SJSA1 (cell line): ENCODE measurements at regions not wholly inside any gene's neighbourhood (a gene's known extent, or its start where the extent isn't known, plus 50 kb on each side); places are given as distances from the start of the nearest gene placed in this dataset.
"Not testable (repeated sequence)": the region's sequence is repeated elsewhere in the genome, so short reads cannot be mapped to it uniquely, and the experiment has no call there.

Source experiments
- DNase-seq, 2 experiments: peaks; one replicate each; pipeline ENCODE4 v3.0.0-alpha.2; 2015 to 2020; ENCODE audit warnings: low spot score in 2 of 2, low read depth in 1 of 2
- H3K27ac ChIP-seq: fragments of 250-450 bp; sonication (Bioruptor Pico); 2 replicates; pipeline ENCODE4 v1.5.1; 2020; ENCODE audit warnings: mild to moderate bottlenecking, moderate library complexity
- H3K27me3 ChIP-seq: fragments of 250-450 bp; sonication (Bioruptor Pico); replicated peaks from 2 replicates; pipeline ENCODE4 v1.5.1; 2020; ENCODE audit warnings: mild to moderate bottlenecking, moderate library complexity
- H3K36me3 ChIP-seq: fragments of 250-450 bp; sonication (Bioruptor Pico); 2 replicates; pipeline ENCODE4 v1.5.1; 2020; ENCODE audit warnings: mild to moderate bottlenecking
- H3K4me1 ChIP-seq: fragments of 250-450 bp; sonication (Bioruptor Pico); replicated peaks from 2 replicates; pipeline ENCODE4 v1.6.1; 2021; ENCODE audit warnings: mild to moderate bottlenecking
- H3K4me3 ChIP-seq: fragments of 250-450 bp; sonication (Bioruptor Pico); 2 replicates; pipeline ENCODE4 v1.5.1; 2020; ENCODE audit warnings: mild to moderate bottlenecking
- H3K9me3 ChIP-seq: fragments of 250-450 bp; sonication (Bioruptor Pico); replicated peaks from 2 replicates; pipeline ENCODE4 v1.5.1; 2020; ENCODE audit warnings: mild to moderate bottlenecking

- Histone ChIP-seq H3K27ac (no peak overlapping the region), H3K9me3 (no peaks in the 10 kb centered on the region), H3K27me3 (no peaks in the 10 kb centered on the region), H3K36me3 (no peaks in the 10 kb centered on the region), H3K4me1 (no peaks in the 10 kb centered on the region), H3K4me3 (no peak overlapping the region)
- DNase-seq = no peak
Measured at GRCh38 chr10:23897861-23898260, 311.1 kb upstream of the KIAA1217 start.

DNA sequence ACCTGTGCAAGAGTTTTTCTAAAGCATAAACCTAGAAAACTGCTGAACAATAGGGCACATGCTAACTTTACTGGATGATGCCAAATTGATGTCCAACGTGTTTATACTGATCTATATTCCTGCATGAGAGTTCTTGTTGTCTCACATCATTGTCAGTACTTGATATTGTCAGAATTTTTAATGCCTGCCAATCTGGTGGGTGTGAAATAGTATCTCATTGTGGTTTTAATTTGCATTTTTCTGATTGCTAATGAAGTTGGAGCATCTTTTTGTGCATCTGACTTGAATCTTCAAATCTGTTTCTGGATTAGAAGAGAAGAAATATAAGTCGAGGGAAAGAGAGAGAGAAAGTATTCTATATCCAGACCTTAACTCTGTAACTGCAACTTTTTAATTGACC is 309.8 kb upstream of the KIAA1217 start:
- Histone ChIP-seq H3K4me3 (no peak overlapping the region), H3K27ac (no peak overlapping the region), H3K9me3 (no peaks in the 10 kb centered on the region), H3K27me3 (no peaks in the 10 kb centered on the region), H3K4me1 (no peaks in the 10 kb centered on the region), H3K36me3 (no peaks in the 10 kb centered on the region)
- no peak for DNase-seq

DNA sequence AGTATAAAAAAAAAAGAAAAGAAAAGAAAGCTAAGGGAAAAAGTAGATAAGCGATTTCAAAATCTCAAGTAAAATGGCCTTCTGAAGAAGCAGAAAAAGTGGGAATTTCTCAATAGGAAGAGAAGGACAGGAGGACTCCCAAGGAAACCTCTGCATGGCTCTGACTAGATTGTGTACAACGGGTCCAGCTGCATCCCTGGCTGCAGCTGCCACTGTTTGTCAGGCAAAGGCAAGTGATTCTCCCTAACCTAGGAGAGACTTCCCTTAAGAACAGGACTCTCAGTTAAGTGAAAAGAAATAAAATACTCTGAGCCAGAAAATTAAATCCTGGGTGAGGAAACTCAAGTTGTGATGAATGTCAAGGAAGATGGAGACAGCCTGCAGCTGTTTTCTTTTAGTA is 298.6 kb upstream of the KIAA1217 start:
- no peak for DNase-seq
- Histone ChIP-seq H3K4me1 (no peaks in the 10 kb centered on the region), H3K9me3 (no peaks in the 10 kb centered on the region), H3K4me3 (no peak overlapping the region), H3K27ac (no peak overlapping the region), H3K36me3 (no peaks in the 10 kb centered on the region), H3K27me3 (no peaks in the 10 kb centered on the region)

DNA sequence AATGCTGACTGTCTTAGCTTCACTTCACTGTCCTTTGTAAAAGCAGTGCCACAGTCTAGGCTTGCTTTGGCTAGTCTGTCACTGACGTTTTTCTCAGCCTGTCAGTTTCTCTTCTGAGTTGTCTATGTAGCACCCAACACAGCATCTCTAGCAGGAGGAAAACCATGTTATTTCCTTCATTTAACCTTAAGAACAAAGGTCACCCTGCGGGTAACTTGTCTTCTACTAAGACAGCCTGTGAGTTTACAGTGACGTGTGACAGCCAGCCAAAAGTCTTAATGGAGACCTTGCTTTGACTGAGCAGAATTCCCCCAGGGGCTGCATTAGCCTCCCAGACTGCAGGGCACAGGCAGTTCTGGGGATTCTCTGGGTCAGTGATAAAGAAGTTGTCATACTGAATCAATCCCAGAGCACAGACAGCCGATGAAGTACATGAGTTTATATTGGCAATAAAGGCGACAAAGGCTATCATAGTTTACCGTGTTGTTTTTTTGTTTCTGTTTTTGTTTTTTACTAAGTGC is 296.0 kb upstream of the KIAA1217 start:
- H3K36me3 ChIP-seq = no peaks in the 10 kb centered on the region
- no peak for DNase-seq
- no peak overlapping the region for H3K4me3 ChIP-seq
- H3K9me3 ChIP-seq = no peaks in the 10 kb centered on the region
- no peak overlapping the region for H3K27ac ChIP-seq
- H3K27me3 ChIP-seq = no peaks in the 10 kb centered on the region
- no peaks in the 10 kb centered on the region for H3K4me1 ChIP-seq

GRCh38 chr10:23914641-23915040 is 294.3 kb upstream of the KIAA1217 start:
- Histone ChIP-seq H3K9me3 (no peaks in the 10 kb centered on the region), H3K4me1 (no peaks in the 10 kb centered on the region), H3K36me3 (no peaks in the 10 kb centered on the region), H3K27ac (no peak overlapping the region), H3K27me3 (no peaks in the 10 kb centered on the region), H3K4me3 (no peak overlapping the region)
- no peak for DNase-seq

DNA sequence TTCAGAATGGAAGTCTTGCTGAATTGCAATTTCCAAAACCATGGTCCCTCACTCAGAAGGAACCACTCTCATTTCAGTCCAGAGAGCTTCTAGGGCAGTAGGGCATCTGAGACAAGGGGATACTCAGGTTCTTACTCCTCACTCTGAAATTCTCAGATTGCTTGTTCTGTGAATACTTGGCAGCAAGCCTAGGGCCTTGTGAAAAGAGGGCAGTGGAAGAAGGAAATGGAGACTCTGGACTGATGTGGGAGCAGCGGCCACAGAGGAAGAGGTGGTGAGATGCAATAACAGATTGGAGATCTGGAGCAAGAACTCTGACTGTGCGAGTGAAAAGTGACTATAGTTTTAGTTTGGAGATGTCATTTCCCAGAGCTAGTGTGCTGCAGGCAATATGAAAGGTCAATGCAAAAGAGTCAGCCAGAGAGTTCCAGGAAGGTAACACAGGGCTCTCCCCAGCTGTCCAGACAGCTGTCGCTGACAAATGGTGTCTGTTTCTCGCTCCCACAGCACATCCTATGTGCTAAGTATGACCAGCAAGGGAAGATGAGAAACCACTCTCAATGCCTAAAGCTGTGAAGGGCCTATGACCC is 291.6 kb upstream of the KIAA1217 start:
- Histone ChIP-seq H3K27me3 (no peaks in the 10 kb centered on the region), H3K4me1 (no peaks in the 10 kb centered on the region), H3K9me3 (no peaks in the 10 kb centered on the region), H3K36me3 (no peaks in the 10 kb centered on the region), H3K4me3 (no peak overlapping the region), H3K27ac (no peak overlapping the region)
- DNase-seq = no peak

GRCh38 chr10:23918090-23918723 is 290.7 kb upstream of the KIAA1217 start:
- H3K4me1 ChIP-seq = no peaks in the 10 kb centered on the region
- no peaks in the 10 kb centered on the region for H3K9me3 ChIP-seq
- no peak overlapping the region for H3K27ac ChIP-seq
- H3K4me3 ChIP-seq = no peak overlapping the region
- H3K36me3 ChIP-seq = no peaks in the 10 kb centered on the region
- H3K27me3 ChIP-seq = no peaks in the 10 kb centered on the region
- no peak for DNase-seq

- Histone ChIP-seq H3K4me1 (no peaks in the 10 kb centered on the region), H3K27me3 (no peaks in the 10 kb centered on the region), H3K27ac (no peak overlapping the region), H3K4me3 (no peak overlapping the region), H3K36me3 (no peaks in the 10 kb centered on the region), H3K9me3 (no peaks in the 10 kb centered on the region)
- no peak for DNase-seq
Measured at GRCh38 chr10:23918839-23919238, 290.1 kb upstream of the KIAA1217 start.

GRCh38 chr10:23927576-23928325 is 281.2 kb upstream of the KIAA1217 start:
- DNase-seq = no peak
- no peaks in the 10 kb centered on the region for H3K4me1 ChIP-seq
- no peak overlapping the region for H3K4me3 ChIP-seq
- H3K36me3 ChIP-seq = no peaks in the 10 kb centered on the region
- no peaks in the 10 kb centered on the region for H3K27me3 ChIP-seq
- H3K9me3 ChIP-seq = no peaks in the 10 kb centered on the region
- no peak overlapping the region for H3K27ac ChIP-seq

DNA sequence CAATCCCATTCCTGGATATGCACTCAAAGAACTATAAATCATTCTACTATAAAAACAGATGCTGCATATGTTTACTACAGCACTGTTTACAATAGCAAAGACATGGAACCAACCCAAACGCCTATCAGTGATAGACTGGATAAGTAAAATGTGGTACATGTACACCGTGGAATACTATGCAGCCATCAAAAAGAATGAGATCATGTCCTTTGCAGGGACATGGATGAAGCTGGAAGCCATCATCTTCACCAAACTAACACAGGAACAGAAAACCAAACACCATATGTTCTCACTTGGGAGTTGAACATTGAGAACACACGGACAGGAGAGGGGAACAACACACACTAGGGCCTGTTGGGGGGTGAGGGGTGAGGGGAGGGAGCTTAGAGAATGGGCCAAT is 274.9 kb upstream of the KIAA1217 start:
- not testable (repeated sequence) for H3K9me3 ChIP-seq, H3K4me1 ChIP-seq, H3K27ac ChIP-seq, H3K27me3 ChIP-seq, H3K36me3 ChIP-seq, H3K4me3 ChIP-seq, DNase-seq

GRCh38 chr10:23945845-23946244 is 263.1 kb upstream of the KIAA1217 start:
- H3K36me3 ChIP-seq = no peaks in the 10 kb centered on the region
- DNase-seq = no peak

DNA sequence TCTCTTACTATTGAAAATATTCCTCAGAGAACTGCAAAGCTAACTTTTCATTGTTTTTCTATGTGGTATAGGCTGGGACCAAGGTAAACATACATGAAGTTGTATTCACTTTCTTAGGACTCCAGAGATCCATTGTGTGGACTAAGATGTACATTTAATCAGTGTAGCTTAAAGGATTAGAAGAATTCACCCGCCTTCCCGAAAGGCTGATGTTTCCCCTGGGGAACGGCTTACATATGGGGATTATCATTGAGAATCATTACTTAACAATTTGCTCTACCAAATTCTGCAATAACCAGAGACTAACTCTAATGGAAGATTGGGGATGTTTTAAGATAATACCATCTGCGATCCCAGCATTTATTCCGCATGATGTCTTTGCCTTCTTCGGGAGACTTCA is 257.1 kb upstream of the KIAA1217 start:
- no peaks in the 10 kb centered on the region for H3K27me3 ChIP-seq
- DNase-seq = no peak
- no peaks in the 10 kb centered on the region; the same call in 1 of the 2 replicates for H3K9me3 ChIP-seq
- no peak overlapping the region for H3K27ac ChIP-seq
- no peaks in the 10 kb centered on the region for H3K4me1 ChIP-seq
- no peak overlapping the region for H3K4me3 ChIP-seq
- no peaks in the 10 kb centered on the region for H3K36me3 ChIP-seq

More at GRCh38 chr10:23945845-23946244, 263.1 kb upstream of the KIAA1217 start:
- Histone ChIP-seq H3K27ac (no peak overlapping the region), H3K4me1 (no peaks in the 10 kb centered on the region), H3K27me3 (no peaks in the 10 kb centered on the region), H3K9me3 (no peaks in the 10 kb centered on the region), H3K4me3 (no peak overlapping the region)

GRCh38 chr10:23955456-23956225 is 253.3 kb upstream of the KIAA1217 start:
- Histone ChIP-seq H3K4me3 (no peak overlapping the region), H3K27ac (no peak overlapping the region), H3K4me1 (no peaks in the 10 kb centered on the region), H3K27me3 (no peaks in the 10 kb centered on the region), H3K36me3 (no peaks in the 10 kb centered on the region), H3K9me3 (no peaks in the 10 kb centered on the region; the same call in 1 of the 2 replicates)
- DNase-seq = no peak

GRCh38 chr10:23965123-23965522 is 243.8 kb upstream of the KIAA1217 start:
- Histone ChIP-seq H3K36me3 (no peaks in the 10 kb centered on the region), H3K27me3 (no peaks in the 10 kb centered on the region), H3K4me3 (no peak overlapping the region)

More at GRCh38 chr10:23965123-23965522, 243.8 kb upstream of the KIAA1217 start:
- no peak for DNase-seq
- no peaks in the 10 kb centered on the region for H3K9me3 ChIP-seq
- no peak overlapping the region for H3K27ac ChIP-seq
- no peaks in the 10 kb centered on the region for H3K4me1 ChIP-seq
